ENCODE measurements at regions not wholly inside any gene's neighbourhood (a gene's known extent, or its start where the extent isn't known, plus 50 kb on each side); places are given as distances from the start of the nearest gene placed in this dataset.
"Not testable (repeated sequence)": the region's sequence is repeated elsewhere in the genome, so short reads cannot be mapped to it uniquely, and the experiment has no call there.

- TF ChIP-seq EZH2phosphoT487 (IDR thresholded peaks at IDR 0.05; ENCODE audit: borderline replicate concordance, low read depth, low read length); CTCF (conservative IDR thresholded peaks at IDR 0.05; ENCODE audit: low read length): not testable (repeated sequence)
These were observed 77.7 kb upstream of the CXCL13 start for GRCh38 chr4:77527900-77528299.

Measured in OCI-LY7 (cell line).